Right lobe of liver (tissue), 4 donors: ENCODE measurements at regions not wholly inside any gene's neighbourhood (a gene's known extent, or its start where the extent isn't known, plus 50 kb on each side); places are given as distances from the start of the nearest gene placed in this dataset.
"Not testable (repeated sequence)": the region's sequence is repeated elsewhere in the genome, so short reads cannot be mapped to it uniquely, and the experiment has no call there.

Experiments
- CTCF ChIP-seq, 4 donors: fragments of 200-600 bp in 3 of 4; fragments of 450-650 bp in 1 of 4; IDR thresholded peaks; one replicate each; pipeline versions ENCODE4 v1.5.1 to v1.8.0; 2016 to 2022; ENCODE audit warnings: antibody characterized with exemption in 4 of 4, mild to moderate bottlenecking in 2 of 4
- POLR2A ChIP-seq: fragments of 450-650 bp; IDR thresholded peaks from one replicate; pipeline ENCODE4 v1.6.1; 2017; ENCODE audit warnings: antibody characterized with exemption, mild to moderate bottlenecking
- donor health status: DM: no; HTN: no; CAD: no.
- donor health status: DM: no; HTN: no; CAD: no.
- donor health status: DM: no; HTN: yes; CAD: no.

GRCh38 chrY:9716932-9717331, 189.3 kb downstream of the TSPY10 start:
- not testable (repeated sequence) for TF ChIP-seq CTCF (IDR thresholded peaks at IDR 0.05); POLR2A
